GM19025 (cell line): ENCODE measurements at regions not wholly inside any gene's neighbourhood (a gene's known extent, or its start where the extent isn't known, plus 50 kb on each side); places are given as distances from the start of the nearest gene placed in this dataset.

Source experiments
- ATAC-seq: cut with Tn5 transposase; IDR thresholded peaks from one replicate; pipeline ENCODE4 v1.9.1; 2021; ENCODE audit warnings: mild to moderate bottlenecking, low read depth, moderate library complexity; ENCODE audit not compliant: unreplicated experiment

- no peak for ATAC-seq
Measured at GRCh38 chr12:47561746-47562145, 144.1 kb downstream of the RPAP3 start.

- no peak for ATAC-seq
Measured at GRCh38 chr12:47560415-47560814, 145.4 kb downstream of the RPAP3 start.

GRCh38 chr12:47558625-47559345 is 147.0 kb downstream of the RPAP3 start:
- no peak for ATAC-seq

GRCh38 chr12:47557386-47557785 is 148.4 kb downstream of the RPAP3 start:
- no peak for ATAC-seq

GRCh38 chr12:47556261-47557030 is 149.4 kb downstream of the RPAP3 start:
- no peak for ATAC-seq

- no peak for ATAC-seq
Measured at GRCh38 chr12:47554046-47554653, 151.7 kb downstream of the RPAP3 start.

GRCh38 chr12:47553266-47553665 is 152.6 kb downstream of the RPAP3 start:
- ATAC-seq = no peak

GRCh38 chr12:47551426-47551851 is 154.4 kb downstream of the RPAP3 start:
- ATAC-seq = no peak

GRCh38 chr12:47549258-47549657 is 156.6 kb downstream of the RPAP3 start:
- ATAC-seq = no peak

GRCh38 chr12:47548401-47548800 is 157.4 kb downstream of the RPAP3 start:
- ATAC-seq = no peak

GRCh38 chr12:47547077-47547476 is 158.8 kb downstream of the RPAP3 start:
- no peak for ATAC-seq

GRCh38 chr12:47545938-47546609 is 159.8 kb downstream of the RPAP3 start:
- no peak for ATAC-seq

- ATAC-seq = no peak
Measured at GRCh38 chr12:47534695-47535094, 171.1 kb downstream of the RPAP3 start.

GRCh38 chr12:47530050-47530449 is 175.8 kb downstream of the RPAP3 start:
- ATAC-seq = no peak

- no peak for ATAC-seq
Measured at GRCh38 chr12:47527816-47528215, 178.0 kb downstream of the RPAP3 start.

GRCh38 chr12:47520029-47520428 is 185.8 kb downstream of the RPAP3 start:
- ATAC-seq = no peak

- no peak for ATAC-seq
Measured at GRCh38 chr12:47517122-47517521, 188.7 kb downstream of the RPAP3 start.

- no peak for ATAC-seq
Measured at GRCh38 chr12:47509398-47509851, 196.4 kb downstream of the RPAP3 start.

GRCh38 chr12:47507221-47507620 is 198.6 kb downstream of the RPAP3 start:
- ATAC-seq = no peak

- no peak for ATAC-seq
Measured at GRCh38 chr12:47504775-47505446, 200.9 kb downstream of the RPAP3 start.
